NCI-H510A (cell line): ENCODE measurements at regions not wholly inside any gene's neighbourhood (a gene's known extent, or its start where the extent isn't known, plus 50 kb on each side); places are given as distances from the start of the nearest gene placed in this dataset.

Experiments used
- DNase-seq: peaks from one replicate; lab custom pipeline; 2025; lab: John Stamatoyannopoulos, UW

DNA sequence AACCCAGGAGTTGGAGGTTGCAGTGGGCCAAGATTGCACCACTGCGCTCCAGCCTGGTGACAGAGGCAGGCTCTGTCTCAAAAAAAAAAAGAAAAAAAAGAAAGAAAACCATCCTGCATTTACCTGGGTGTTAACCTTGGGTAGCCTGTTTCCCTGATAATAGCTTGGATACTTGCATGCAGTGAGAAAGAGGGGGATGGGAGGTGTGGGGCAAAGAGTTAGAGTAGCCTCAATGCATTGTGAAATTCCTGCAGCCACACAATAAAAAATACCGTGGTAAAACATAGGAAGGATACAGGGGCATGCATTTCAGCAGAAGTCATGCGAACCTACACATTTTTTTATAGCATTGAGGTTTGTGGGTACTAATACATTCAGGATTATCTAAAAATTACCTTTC, 76.6 kb upstream of the ZNF516 start:
- no peak for DNase-seq

DNA sequence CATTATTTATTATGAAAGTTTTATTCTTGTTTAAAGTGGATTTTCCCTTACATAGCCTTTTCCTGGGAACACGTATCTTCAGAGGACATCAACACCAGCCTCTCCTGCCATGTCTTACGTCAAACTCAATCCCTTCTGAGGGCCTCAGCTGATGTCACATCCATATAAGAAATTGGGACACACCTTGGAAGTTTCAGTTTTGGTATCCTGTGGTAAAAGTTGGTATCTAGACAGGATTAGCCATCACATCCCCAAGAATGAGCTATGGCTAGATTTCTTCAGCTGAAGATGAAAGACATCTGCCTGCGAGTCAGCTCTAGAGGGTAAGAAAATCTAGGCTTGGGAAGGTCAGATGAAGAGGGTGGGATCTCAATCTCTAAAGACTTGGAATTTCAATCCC, 75.8 kb upstream of the ZNF516 start:
- DNase-seq = no peak

DNA sequence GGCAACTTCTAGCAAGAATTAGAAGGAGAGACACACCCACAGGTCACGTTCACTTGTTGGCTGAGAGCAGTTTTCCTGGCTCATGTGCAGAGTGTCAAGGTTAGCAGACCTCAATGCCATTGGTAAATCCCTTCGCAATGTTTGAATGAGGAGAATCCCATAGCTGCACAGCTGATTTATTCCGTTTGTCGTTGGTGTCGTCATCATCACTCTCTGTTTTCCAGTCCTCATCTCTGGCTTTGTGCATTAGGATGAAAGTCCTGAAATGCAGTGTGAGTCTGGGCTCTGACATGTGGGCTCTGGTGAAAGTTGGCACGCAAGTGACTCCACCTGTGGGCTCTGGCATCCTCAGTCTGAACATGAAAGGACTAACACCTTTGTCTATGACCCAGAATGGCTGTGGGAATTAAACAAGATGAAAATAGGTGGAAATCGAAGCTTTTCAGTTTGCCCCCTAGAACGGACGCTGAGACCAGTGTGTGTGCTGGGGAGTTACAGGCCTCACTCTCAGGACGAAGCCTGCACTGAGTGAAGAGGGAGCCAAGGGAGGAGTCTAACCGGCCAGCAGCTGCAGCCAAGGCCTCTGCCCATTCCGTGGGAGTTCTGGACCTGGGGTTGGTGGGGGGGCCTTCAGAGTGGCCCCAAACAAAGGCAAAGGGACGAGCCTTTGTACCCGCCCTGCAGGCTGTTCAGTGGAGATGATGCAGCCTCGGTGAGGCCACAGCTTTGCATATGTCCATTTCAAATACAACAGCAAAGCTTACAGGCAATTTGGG, 74.8 kb upstream of the ZNF516 start:
- no peak for DNase-seq

DNA sequence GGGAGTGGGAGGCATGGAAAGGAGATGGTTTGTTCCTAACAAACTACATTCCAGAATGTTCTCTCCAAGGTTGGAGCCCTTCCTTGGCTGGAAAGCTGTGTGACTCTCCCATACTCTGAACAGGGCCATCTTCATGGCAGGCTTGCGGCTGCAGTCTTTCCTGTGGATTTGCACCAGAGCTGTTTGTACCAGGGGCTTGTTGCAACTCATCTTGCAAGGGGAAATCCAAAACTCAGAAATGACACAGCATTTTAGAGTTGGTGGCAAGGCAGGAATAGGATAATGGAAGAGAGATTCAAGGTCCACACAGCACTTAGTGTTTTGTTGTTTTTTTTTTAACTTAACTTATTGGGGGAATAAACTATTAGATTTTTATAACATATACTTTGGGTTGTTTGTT, 73.7 kb upstream of the ZNF516 start:
- DNase-seq = no peak

DNA sequence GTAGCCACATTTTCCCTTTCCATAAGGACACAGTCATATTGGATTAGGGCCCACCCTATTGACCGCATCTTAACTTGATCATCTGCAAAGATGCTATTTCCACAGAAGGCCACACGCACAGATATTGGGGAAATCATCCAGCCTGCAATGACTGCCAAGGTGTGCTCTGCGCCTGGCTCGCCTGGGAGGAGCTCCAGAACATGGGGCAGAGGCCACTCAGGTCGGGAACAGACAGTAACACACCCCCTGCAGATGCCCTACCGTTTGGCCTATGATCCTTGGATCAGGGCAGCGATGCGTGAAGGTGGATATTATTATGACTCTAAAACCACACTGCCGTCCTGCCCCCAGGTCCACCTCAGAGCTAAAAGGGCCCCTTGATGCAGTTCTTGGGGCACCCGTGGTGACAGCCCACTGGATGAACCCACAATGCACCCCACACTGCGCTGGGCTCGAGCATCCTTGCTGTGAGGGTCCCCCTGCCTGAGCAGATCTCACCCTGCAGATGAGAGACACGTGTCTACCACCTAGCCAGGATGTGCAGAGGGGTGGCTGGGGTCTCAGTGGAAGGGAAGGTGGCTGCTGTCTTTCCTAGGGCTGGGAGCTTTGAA, 72.9 kb upstream of the ZNF516 start:
- DNase-seq = no peak

DNA sequence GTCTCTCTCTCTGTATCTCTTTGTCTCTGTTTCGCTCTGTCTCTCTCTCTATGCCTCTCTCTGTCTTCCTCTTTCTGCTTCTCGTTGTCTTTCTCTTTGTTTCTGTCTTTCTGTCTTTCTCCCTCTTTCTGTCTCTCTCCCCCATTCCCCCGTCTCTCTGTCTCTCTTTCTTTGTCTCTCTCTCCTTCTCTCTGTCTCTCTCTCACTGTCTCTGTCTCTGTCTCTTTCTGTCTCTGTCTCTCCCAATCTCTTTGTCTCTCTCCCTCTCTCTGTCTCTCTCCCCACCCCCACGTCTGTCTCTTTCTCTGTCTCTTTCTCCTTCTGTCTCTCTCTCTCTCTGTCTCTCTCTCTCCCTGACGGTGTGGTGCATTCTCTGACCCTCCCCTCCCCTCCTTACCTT, 71.9 kb upstream of the ZNF516 start:
- no peak for DNase-seq

DNA sequence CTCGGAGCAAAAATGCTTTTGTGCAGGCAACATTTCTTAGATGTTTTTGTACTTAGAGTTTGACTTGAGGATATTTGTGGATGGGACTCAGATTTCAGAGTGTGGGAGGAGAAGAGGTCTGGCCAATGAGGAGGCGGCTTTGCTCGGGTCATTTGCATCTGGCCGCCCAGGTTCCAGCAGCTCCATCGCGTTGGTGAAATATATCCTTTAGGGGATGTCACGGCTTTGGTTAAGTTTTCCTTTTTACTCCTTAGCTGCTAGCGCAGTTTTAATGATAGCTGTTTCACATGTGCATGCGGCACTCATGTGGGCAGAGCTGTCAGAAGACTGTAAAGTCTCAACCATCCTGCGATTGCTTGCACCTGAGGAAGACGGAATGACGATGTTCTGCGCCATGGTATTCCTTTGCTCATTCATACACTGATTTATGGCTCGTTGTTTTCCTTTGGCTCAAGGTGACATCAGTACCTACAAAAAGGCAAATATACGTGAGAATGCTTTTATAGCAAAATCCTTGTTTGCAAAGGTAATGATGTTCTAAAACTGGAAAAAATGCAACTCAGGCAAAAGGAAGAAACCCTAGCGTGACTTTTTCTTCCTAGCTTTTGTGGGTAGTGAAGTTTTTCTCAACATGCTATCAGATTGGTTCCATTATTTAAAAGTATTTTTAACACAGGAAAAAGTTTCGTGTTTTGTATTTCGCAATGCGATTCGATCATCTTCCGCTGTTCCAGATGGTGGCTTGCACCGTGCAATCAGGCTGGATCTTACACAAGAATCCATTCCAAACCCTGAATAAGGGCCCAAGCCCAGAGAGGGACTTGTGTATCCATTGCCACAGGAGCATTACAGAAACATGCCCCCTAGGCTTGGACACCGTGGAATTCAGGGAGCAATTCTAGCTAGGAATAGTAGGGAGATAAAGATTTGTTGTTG, 70.5 kb upstream of the ZNF516 start:
- DNase-seq = peak; percentile 93

DNA sequence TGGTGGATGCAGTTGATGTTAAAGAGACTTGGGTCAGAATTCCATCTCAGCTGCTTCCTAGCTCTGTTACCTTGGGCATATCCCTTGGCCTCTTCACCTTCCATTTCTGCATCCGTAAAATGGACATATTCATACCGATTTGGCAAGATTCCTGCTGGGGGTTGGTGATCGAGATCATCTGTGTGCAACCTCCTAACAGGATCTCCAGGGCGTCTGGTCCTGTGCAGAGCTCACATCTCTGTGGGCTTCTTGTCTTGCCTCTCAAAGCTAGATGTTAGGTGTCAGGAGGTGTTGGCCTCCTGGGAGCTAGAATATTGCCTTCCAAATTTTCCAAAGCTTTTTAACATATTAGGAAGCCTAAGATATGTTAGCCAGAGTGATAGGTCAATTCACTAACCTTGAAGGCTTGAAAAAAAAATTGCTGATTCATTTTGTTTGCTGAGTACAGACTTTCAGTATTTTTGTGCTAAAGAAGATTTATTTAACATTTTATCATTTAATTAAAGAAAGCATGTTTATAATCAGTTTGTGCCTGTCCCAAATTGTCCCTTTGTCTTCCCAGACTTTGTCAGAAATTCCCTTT, 69.7 kb upstream of the ZNF516 start:
- no peak for DNase-seq

DNA sequence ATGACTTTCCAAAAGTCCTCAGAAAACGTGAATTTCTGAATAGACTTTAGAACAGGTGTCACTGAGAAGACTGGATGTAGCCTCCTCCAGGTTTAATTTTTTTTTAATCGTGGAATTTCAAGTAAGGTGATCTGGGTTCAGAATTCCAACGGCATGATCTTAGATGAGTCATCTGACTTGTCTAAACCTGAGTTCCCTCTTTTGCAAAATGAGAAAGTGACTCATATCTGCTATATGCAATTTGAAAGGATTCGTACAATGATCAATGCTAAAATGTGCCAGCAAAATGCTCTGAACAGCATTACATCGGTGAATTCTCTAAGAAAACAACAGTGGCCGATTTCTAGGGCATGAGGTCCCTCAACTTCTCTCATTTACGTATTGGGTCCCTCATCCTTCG, 69.1 kb upstream of the ZNF516 start:
- no peak for DNase-seq

DNA sequence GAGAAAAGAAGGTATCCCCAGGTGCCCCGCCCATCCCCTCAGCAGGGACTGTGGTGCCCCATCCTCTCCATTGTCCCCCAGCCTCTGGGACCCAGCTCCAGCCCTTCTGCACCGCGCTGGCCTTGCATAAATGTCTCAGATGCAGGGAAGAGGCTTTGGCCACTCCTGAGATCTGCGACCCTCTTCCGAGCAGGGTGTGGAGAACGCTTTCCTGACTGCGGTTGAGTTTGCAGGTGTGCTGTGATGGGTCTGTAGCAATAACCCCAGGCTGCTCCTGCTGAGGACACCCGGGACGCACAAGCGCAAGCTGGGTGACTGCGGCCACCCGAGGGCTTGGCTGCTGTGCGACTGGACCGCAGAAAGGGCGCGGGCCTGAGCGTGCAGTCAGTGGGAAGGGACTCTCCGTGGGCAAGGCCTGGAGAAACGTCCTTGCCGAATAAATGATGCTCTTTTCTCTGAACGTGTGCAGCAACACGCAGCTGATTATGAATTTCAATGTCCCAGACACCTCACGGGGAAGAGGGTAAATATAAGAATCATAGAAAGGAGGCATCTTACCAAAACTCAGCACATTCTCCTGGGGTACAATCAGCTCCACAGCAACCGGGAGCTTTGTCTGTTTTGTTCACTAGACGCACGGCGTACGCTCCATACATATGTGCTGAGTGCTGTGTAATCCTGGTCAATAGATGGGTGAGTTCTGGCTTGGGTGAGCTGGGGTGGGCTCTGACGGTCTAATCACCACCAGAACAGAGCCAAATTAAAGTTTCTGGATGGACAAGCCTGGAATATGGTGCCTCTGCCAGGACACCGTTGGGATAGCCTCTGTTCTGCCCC, 67.5 kb upstream of the ZNF516 start:
- DNase-seq = no peak

DNA sequence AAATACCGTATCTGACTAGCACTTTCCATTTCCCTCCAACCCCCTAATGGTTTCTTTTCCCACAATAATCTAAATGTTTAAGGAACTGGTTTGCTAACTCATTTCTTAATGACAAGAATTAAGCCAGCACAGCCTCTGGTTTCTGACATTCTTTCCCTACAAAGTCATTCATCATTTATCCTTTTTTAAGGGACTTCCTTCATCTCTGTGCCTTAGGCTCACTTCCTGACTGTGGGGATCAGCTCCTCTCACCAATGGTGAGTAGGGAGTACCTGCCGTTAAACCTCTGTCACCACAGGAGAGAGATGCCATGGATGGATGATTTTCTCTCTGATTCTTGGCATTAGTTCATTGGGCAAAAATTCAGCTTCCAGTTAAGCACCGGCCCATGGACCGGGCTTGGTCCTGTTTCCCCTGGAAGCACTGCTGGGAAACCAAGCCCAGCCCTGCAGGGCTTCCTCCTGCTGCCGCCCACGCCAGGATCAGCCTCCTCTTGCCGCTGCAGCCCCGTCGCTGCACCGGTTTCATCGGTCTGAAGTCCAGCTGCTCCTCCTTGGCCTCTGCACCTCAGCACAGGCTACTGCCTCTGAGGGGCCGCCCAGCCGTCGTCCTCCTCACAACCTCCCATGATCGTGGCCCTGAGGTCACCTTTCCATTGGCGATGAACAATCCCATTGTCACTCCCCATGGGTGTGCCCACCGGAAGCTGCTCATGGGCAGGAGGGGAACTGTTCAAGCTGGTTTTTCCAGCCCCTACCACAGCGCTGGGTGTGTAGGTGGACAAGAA, 64.0 kb upstream of the ZNF516 start:
- DNase-seq = peak; percentile 88

DNA sequence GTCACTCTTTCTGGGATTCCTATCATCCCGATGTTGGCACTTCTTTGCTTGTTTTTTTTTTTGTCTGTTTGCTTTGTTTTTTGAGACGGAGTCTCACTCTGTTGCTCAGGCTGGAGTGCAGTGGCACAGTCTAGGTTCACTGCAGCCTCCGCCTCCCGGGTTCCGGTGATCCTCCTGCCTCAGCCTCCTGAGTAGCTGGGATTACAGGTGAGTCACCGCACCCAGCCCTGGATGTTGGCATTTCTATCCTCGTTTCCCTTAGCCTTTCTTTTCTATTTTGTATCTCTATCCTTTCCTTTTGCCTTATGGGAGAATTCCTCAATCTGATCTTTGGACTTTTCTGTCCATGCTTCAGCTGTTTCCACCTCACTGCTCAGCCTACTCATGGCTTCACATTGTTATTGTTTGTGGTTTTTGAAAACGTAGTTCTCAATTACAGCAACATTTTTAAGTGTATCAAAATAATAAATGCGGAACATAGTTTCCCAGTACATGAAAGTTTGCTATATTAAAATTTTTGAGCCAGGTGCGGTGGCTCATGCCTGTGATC, 62.1 kb upstream of the ZNF516 start:
- DNase-seq = no peak

DNA sequence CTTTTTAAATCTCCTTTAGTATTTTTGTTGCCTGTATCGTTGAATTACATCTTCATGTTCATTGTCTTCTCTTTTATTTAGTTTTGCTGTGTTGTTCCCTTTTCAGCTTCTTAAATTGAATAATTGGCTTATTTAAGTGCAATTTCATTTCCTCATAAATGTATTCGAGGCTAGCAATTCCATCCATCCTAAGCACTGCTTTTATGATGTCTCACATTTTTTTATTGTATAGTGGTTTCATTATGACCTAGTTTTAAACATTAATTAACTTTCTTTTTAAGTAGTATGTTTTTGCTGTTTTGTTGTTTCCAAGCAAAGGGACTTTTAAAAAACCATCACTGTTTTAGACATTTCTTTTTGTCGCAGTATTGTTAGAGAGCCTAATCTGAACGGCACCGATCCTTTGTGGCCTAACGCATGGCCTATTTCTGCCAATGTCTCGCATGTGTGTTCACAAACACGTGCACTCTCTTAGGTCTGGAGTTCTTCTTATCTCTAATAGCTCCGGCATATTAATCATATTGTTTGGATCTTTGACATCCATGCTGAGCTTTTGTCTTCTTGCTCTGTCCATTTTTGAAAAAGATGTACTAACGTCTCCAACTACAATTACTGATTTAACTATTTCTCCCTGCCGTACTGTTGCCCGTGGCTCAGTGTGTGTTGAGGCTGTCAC, 59.6 kb upstream of the ZNF516 start:
- no peak for DNase-seq

DNA sequence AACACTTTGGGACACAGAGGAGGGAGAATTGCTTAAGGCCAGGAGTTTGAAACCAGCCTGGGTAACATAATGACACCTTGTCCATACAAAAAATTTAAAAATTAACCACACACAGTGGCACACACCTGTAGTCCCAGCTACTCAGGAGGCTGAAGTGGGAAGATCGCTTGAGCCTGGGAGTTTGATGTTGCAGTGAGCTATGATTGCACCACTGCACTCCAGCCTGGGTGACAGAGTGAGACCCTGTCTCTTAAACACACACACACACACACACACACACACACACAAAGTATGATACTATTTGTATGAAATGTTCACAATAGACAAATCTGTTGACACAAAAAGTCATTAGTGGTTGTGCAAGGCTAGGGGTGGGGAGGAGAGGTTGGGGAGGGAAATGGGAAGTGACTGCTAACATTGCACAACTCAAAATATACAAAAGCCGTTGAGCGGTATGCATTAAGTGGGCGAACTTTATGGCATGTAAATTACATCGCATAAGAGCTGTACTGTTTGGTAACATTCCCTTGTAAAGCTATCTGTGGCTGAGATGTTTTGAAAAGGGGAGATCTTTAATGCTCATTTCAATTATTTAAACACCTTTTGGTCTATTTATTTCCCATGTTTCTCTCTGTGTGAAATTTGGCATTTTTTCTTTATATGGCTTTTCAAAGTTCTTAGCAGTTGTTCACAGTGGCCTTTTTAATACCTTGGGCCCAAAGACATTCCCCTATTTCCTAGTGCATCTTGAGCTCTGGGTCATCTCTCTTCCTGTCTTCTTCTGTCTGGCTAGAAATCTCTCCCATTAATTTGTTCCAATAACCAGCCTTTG, 58.9 kb upstream of the ZNF516 start:
- DNase-seq = no peak

DNA sequence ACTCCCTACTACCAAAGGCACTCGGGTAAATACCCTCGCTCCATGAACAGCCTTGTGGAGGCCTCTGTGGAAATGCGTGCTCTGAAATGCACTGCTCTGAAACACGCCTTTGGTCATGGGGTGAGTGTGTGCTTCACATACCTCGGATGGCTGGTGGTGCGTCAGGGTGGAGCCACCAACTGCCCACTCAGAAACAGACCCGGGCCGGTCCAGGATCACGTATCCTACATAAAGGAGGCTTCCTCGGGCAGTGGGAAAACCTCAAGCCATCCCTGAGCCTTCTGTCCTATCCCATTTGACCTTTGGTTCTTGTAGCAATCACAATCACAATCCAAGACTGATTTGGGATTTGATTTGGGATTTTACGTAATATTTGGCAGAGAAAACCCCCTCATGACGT, 53.5 kb upstream of the ZNF516 start:
- DNase-seq = no peak

DNA sequence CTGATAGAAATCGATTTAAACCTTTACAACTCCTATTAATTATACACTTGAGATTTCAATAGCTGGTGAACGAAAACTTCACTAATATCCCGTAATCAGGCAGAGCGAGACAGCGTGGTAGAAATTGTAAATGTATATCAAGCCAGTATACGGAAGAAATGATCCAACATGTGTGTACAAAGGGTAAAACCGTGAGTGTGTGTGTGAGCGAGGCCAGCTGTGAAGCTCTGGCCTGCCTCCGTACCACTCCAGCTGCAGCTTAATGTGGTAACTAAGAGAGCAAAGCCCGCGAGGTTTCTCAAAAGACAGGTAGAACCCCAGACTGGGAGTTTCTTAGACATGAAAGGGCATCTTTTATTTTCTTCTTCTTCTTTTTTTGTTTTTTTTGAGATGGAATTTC, 52.3 kb upstream of the ZNF516 start:
- no peak for DNase-seq

DNA sequence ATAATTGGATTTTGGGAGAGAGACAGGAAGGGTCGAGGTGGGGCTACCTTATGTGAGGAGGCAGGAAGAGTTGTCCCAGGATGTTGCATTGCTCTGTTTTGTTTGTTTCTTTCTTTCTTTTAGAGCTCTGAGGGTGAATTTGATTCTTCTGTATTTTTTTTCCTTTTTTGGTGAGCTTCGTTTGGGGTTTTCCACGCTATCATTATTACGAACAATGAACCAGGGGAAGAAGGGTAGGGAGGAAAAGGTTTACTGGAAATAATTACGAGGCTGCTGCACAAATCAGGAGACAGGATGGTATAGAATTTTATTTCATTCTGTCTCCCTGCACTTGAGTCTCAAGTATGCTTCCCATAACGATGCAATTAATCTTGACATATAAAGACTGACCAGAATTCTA, 51.4 kb upstream of the ZNF516 start:
- no peak for DNase-seq

DNA sequence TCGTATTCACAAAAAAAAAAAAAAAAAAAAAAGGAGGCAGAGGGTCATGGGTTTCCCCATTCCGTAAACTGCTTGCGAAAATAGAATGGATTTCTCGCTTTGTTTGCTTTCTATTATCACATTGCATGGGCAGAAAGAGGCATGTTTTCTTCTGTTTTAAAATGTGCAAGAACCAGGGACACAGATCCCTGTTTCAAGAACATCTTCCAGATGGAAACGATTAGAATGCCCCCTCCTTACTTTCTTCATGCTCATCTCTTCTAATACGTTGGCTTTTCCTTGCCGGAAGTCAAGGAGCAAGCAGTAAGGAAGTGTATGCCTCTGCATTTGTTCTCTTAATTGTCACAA, 51.0 kb upstream of the ZNF516 start:
- no peak for DNase-seq

DNA sequence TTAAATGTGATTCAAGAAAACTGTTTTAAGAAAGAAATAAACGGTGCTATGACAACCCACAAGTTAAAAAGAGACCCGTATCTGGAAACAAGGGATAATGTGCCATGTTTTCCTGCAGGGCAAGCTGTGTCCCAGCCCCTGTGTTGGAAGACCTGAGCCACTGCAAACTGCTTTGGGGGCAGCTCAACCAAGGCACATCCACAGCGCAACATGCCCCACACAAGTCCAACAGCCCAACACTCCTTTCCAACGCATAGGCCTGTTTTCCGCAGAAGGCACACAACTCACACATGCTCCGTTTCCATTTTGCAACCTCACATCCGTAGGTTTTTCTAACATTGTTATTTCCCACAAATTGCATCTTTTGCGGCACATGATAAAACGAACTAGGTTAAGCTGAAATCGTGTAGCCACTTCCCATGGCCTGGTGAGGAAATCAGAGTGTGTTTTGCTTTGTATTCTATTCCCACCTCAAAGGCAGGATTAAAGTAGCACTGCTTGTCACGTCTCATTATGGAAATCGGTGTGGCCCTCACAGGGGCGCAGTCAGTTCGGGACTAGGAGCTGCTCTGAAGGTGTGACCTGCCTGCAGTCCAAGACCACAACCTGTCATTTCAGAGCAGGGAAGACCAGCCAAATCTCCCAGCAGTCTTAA, 50.5 kb upstream of the ZNF516 start:
- DNase-seq = no peak
